ENCODE measurements at regions not wholly inside any gene's neighbourhood (a gene's known extent, or its start where the extent isn't known, plus 50 kb on each side); places are given as distances from the start of the nearest gene placed in this dataset.
A peak's percentile ranks its signal among the peaks of the same experiment; 100 is the strongest.

GRCh38 chr16:29320274-29320999, 86.1 kb downstream of the NPIPB11 start:
- no TSS peak for BruUV-seq (replicated peaks)
- DNase-seq (no peak), ATAC-seq (ENCODE audit: low read depth) (no peak)
- Histone ChIP-seq H2BK120ac (ENCODE audit: low read depth, low read length) (peak overlapping the region; percentile 91), H3K4me1 (ENCODE audit: control insufficient read depth, insufficient read depth, low read length) (peaks cover 19% of the 10 kb centered on the region; the same call in 1 of the 2 replicates), H3K9me1 (ENCODE audit: insufficient read depth, low read length) (peaks cover 14% of the 10 kb centered on the region), H4K91ac (ENCODE audit: insufficient read depth, low read depth, low read length) (peak overlapping the region; percentile 66), H3K4me3 (ENCODE audit: insufficient read depth, low read depth, low read length) (no peak overlapping the region), H2AK5ac (ENCODE audit: low read depth, low read length) (peak overlapping the region; percentile 88), H3K14ac (replicated peaks; ENCODE audit: low read depth, low read length) (peak overlapping the region; percentile 73; the same call in 1 of the 2 replicates), H3K18ac (ENCODE audit: low read depth, low read length) (peak overlapping the region; percentile 2; the same call in 1 of the 2 replicates), H3K4ac (ENCODE audit: low read depth, low read length) (peak overlapping the region; percentile 83), H2BK15ac (ENCODE audit: low read depth, low read length) (peak overlapping the region; percentile 33; the same call in 1 of the 3 replicates), H3K36me3 (ENCODE audit: control insufficient read depth, insufficient read depth, low read length) (peaks cover 1% of the 10 kb centered on the region; the same call in 1 of the 2 replicates), H4K20me1 (ENCODE audit: insufficient read depth, low read length) (no peaks in the 10 kb centered on the region), H3K79me1 (ENCODE audit: low read depth in 1 of 2, low read length in 2 of 2) (peaks cover 0 to 12% of the 10 kb centered on the region in 2 experiments; a peak in 2 of 4 replicates), H3K27me3 (ENCODE audit: control insufficient read depth, insufficient read depth, low read length) (no peaks in the 10 kb centered on the region), H2AFZ (replicated peaks; ENCODE audit: low read length, poor library complexity) (no peak overlapping the region), H3K23ac (ENCODE audit: low read depth, low read length) (no peak overlapping the region), H4K8ac (ENCODE audit: low read depth in 2 of 2, low read length in 2 of 2) (peak overlapping the region in 1 of 2 experiments; percentile 25; a peak in 1 of 4 replicates), H3K4me2 (ENCODE audit: low read depth, low read length) (no peak overlapping the region), H2AK9ac (replicated peaks; ENCODE audit: low read depth, low read length, poor library complexity) (no peak overlapping the region), H2BK5ac (ENCODE audit: low read depth, low read length, poor library complexity, severe bottlenecking) (peak overlapping the region; percentile 10), H4K5ac (ENCODE audit: low read depth, low read length) (peak overlapping the region; percentile 2; the same call in 1 of the 2 replicates), H2BK20ac (ENCODE audit: low read depth, low read length) (peak overlapping the region; percentile 89), H3K9me3 (ENCODE audit: control insufficient read depth, insufficient read depth, low read length) (no peaks in the 10 kb centered on the region), H3K27ac (ENCODE audit: insufficient read depth, low read length) (peak overlapping the region; percentile 42), H3K9ac (ENCODE audit: low read depth, low read length) (no peak overlapping the region), H3K56ac (ENCODE audit: extremely low read depth, insufficient read depth, low read length) (no peak overlapping the region)
- dilution Hi-C loops (cut with HindIII; ENCODE audit: low sequenced_read_pairs, unreplicated experiment): no loop called here
- no peak for TF ChIP-seq NFE2L2 (IDR thresholded peaks at IDR 0.05; ENCODE audit: low read depth, low read length)
- no peak for TF ChIP-seq MAZ (IDR thresholded peaks at IDR 0.05; ENCODE audit: borderline replicate concordance, low read depth, low read length)
- no peak for TF ChIP-seq MAFK (IDR thresholded peaks at IDR 0.05; ENCODE audit: low read depth, low read length)
- TF ChIP-seq CEBPB (IDR thresholded peaks at IDR 0.05; ENCODE audit: low read depth, low read length): no peak
- TF ChIP-seq ELK1 (IDR thresholded peaks at IDR 0.05; ENCODE audit: borderline replicate concordance, low read depth, low read length): no peak
- TF ChIP-seq, protein P1, sequence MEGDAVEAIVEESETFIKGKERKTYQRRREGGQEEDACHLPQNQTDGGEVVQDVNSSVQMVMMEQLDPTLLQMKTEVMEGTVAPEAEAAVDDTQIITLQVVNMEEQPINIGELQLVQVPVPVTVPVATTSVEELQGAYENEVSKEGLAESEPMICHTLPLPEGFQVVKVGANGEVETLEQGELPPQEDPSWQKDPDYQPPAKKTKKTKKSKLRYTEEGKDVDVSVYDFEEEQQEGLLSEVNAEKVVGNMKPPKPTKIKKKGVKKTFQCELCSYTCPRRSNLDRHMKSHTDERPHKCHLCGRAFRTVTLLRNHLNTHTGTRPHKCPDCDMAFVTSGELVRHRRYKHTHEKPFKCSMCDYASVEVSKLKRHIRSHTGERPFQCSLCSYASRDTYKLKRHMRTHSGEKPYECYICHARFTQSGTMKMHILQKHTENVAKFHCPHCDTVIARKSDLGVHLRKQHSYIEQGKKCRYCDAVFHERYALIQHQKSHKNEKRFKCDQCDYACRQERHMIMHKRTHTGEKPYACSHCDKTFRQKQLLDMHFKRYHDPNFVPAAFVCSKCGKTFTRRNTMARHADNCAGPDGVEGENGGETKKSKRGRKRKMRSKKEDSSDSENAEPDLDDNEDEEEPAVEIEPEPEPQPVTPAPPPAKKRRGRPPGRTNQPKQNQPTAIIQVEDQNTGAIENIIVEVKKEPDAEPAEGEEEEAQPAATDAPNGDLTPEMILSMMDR (conservative IDR thresholded peaks at IDR 0.05; ENCODE audit: low read depth, low read length): no peak
- TF ChIP-seq, protein P2, sequence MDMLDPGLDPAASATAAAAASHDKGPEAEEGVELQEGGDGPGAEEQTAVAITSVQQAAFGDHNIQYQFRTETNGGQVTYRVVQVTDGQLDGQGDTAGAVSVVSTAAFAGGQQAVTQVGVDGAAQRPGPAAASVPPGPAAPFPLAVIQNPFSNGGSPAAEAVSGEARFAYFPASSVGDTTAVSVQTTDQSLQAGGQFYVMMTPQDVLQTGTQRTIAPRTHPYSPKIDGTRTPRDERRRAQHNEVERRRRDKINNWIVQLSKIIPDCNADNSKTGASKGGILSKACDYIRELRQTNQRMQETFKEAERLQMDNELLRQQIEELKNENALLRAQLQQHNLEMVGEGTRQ (IDR thresholded peaks at IDR 0.05; ENCODE audit: low read depth, low read length): no peak
- no peak for TF ChIP-seq BHLHE40 (IDR thresholded peaks at IDR 0.05; ENCODE audit: low read depth, low read length)
- TF ChIP-seq RFX5 (IDR thresholded peaks at IDR 0.05; ENCODE audit: low read depth, low read length): no peak
- no peak for TF ChIP-seq FOS (IDR thresholded peaks at IDR 0.05; ENCODE audit: low read depth, low read length)
- TF ChIP-seq RAD21 (IDR thresholded peaks at IDR 0.05; ENCODE audit: low read length): no peak
- TF ChIP-seq SMC3 (IDR thresholded peaks at IDR 0.05; ENCODE audit: low read depth, low read length): no peak
- TF ChIP-seq RCOR1 (IDR thresholded peaks at IDR 0.05; ENCODE audit: insufficient replicate concordance, low read length): no peak
- no peak for TF ChIP-seq MXI1 (IDR thresholded peaks at IDR 0.05; ENCODE audit: borderline replicate concordance, low read depth, low read length)
- TF ChIP-seq CHD1 (IDR thresholded peaks at IDR 0.05; ENCODE audit: low read depth, low read length): no peak
- intact Hi-C loops (cut with micrococcal nuclease): no loop called here
- 94% methylated on average over 6 of the region's 14 CpGs; no CpG with 5 or more reads in 1 of the 2 experiments for WGBS, 2 experiments (ENCODE audit: extremely low coverage in 2 of 2, insufficient read length in 1 of 2)
- ChIA-PET POLR2A (ENCODE audit: unreplicated experiment) (no interaction called here), CTCF (no interaction called here)
- in situ Hi-C loops (cut with MboI; ENCODE audit: low sequenced_read_pairs): no loop called here

Measured in IMR-90 (cell line).